ENCODE measurements at regions not wholly inside any gene's neighbourhood (a gene's known extent, or its start where the extent isn't known, plus 50 kb on each side); places are given as distances from the start of the nearest gene placed in this dataset.
A peak's percentile ranks its signal among the peaks of the same experiment; 100 is the strongest.
"Not testable (repeated sequence)": the region's sequence is repeated elsewhere in the genome, so short reads cannot be mapped to it uniquely, and the experiment has no call there.

- Histone ChIP-seq H3K9me3 (ENCODE audit: control insufficient read depth in 4 of 4, insufficient read depth in 3 of 4, low read length in 3 of 4) (peaks cover 0 to 6% (median 2%) of the 10 kb centered on the region in 4 donors), H3K36me3 (ENCODE audit: control insufficient read depth in 4 of 4, insufficient read depth in 4 of 4, low read length in 4 of 4) (no peaks in the 10 kb centered on the region), H3K27ac (ENCODE audit: low read depth in 1 of 2, low read length in 1 of 2) (no peak overlapping the region), H3K9ac (ENCODE audit: insufficient read depth in 1 of 2, low read length in 2 of 2) (no peak overlapping the region), H3K27me3 (ENCODE audit: control insufficient read depth in 3 of 3, insufficient read depth in 3 of 3, low read length in 2 of 3) (no peaks in the 10 kb centered on the region), H3K4me1 (ENCODE audit: control insufficient read depth in 5 of 5, insufficient read depth in 5 of 5, low read length in 5 of 5) (no peaks in the 10 kb centered on the region), H3K4me3 (no peak overlapping the region)
- TF ChIP-seq CTCF (IDR thresholded peaks at IDR 0.05; ENCODE audit: control extremely low read depth, extremely low read depth): no peak
- 93 to 98% methylated on average over 1 of the region's 1 CpG for WGBS, 2 donors
- DNase-seq (peak in 1 of 3 donors; percentile 3), ATAC-seq (ENCODE audit: insufficient read depth, low FRiP score) (no peak)
These were observed 314.8 kb upstream of the SFSWAP start for GRCh38 chr12:131395971-131396573.

GRCh38 chr12:131397493-131398181 lies 313.3 kb upstream of the SFSWAP start:
- no peak for ATAC-seq (ENCODE audit: insufficient read depth, low FRiP score)
- no peak for TF ChIP-seq CTCF (IDR thresholded peaks at IDR 0.05; ENCODE audit: control extremely low read depth, extremely low read depth)
- peaks cover 0 to 6% (median 2%) of the 10 kb centered on the region in 4 donors for H3K9me3 ChIP-seq (ENCODE audit: control insufficient read depth in 4 of 4, insufficient read depth in 3 of 4, low read length in 3 of 4)
- H3K4me3 ChIP-seq: no peak overlapping the region
- H3K27ac ChIP-seq (ENCODE audit: low read depth in 1 of 2, low read length in 1 of 2): no peak overlapping the region
- H3K4me1 ChIP-seq (ENCODE audit: control insufficient read depth in 5 of 5, insufficient read depth in 5 of 5, low read length in 5 of 5): no peaks in the 10 kb centered on the region
- no peaks in the 10 kb centered on the region for H3K27me3 ChIP-seq (ENCODE audit: control insufficient read depth in 3 of 3, insufficient read depth in 3 of 3, low read length in 2 of 3)
- no peak for DNase-seq
- no peak overlapping the region for H3K9ac ChIP-seq (ENCODE audit: insufficient read depth in 1 of 2, low read length in 2 of 2)
- H3K36me3 ChIP-seq (ENCODE audit: control insufficient read depth in 4 of 4, insufficient read depth in 4 of 4, low read length in 4 of 4): no peaks in the 10 kb centered on the region
- 72 to 87% methylated on average over 5 of the region's 5 CpGs for WGBS, 2 donors

- DNase-seq: no peak
- no peak for ATAC-seq (ENCODE audit: insufficient read depth, low FRiP score)
- no peak overlapping the region for H3K9ac ChIP-seq (ENCODE audit: insufficient read depth in 1 of 2, low read length in 2 of 2)
- H3K27me3 ChIP-seq (ENCODE audit: control insufficient read depth in 3 of 3, insufficient read depth in 3 of 3, low read length in 2 of 3): no peaks in the 10 kb centered on the region
- no peaks in the 10 kb centered on the region for H3K4me1 ChIP-seq (ENCODE audit: control insufficient read depth in 5 of 5, insufficient read depth in 5 of 5, low read length in 5 of 5)
- H3K36me3 ChIP-seq (ENCODE audit: control insufficient read depth in 4 of 4, insufficient read depth in 4 of 4, low read length in 4 of 4): no peaks in the 10 kb centered on the region
- peaks cover 0 to 6% (median 2%) of the 10 kb centered on the region in 4 donors for H3K9me3 ChIP-seq (ENCODE audit: control insufficient read depth in 4 of 4, insufficient read depth in 3 of 4, low read length in 3 of 4)
- no peak overlapping the region for H3K4me3 ChIP-seq
- TF ChIP-seq CTCF (IDR thresholded peaks at IDR 0.05; ENCODE audit: control extremely low read depth, extremely low read depth): no peak
- H3K27ac ChIP-seq (ENCODE audit: low read depth in 1 of 2, low read length in 1 of 2): no peak overlapping the region
These were observed 311.9 kb upstream of the SFSWAP start for GRCh38 chr12:131399000-131399399.

GRCh38 chr12:131400668-131401294 lies 310.1 kb upstream of the SFSWAP start:
- ATAC-seq (ENCODE audit: insufficient read depth, low FRiP score); H3K27me3 ChIP-seq (ENCODE audit: control insufficient read depth in 3 of 3, insufficient read depth in 3 of 3, low read length in 2 of 3): not testable (repeated sequence)
- 67 to 72% methylated on average over 4 of the region's 4 CpGs for WGBS, 2 donors

GRCh38 chr12:131401907-131402633 lies 308.8 kb upstream of the SFSWAP start:
- H3K27ac ChIP-seq (ENCODE audit: low read depth in 1 of 2, low read length in 1 of 2): not testable (repeated sequence)

More at GRCh38 chr12:131400668-131401294, 310.1 kb upstream of the SFSWAP start:
- H3K9ac ChIP-seq (ENCODE audit: insufficient read depth in 1 of 2, low read length in 2 of 2); H3K9me3 ChIP-seq (ENCODE audit: control insufficient read depth in 4 of 4, insufficient read depth in 3 of 4, low read length in 3 of 4); H3K36me3 ChIP-seq (ENCODE audit: control insufficient read depth in 4 of 4, insufficient read depth in 4 of 4, low read length in 4 of 4); DNase-seq; H3K27ac ChIP-seq (ENCODE audit: low read depth in 1 of 2, low read length in 1 of 2); H3K4me3 ChIP-seq; H3K4me1 ChIP-seq (ENCODE audit: control insufficient read depth in 5 of 5, insufficient read depth in 5 of 5, low read length in 5 of 5): not testable (repeated sequence)

More at GRCh38 chr12:131401907-131402633, 308.8 kb upstream of the SFSWAP start:
- H3K4me3 ChIP-seq; H3K36me3 ChIP-seq (ENCODE audit: control insufficient read depth in 4 of 4, insufficient read depth in 4 of 4, low read length in 4 of 4); DNase-seq; H3K9me3 ChIP-seq (ENCODE audit: control insufficient read depth in 4 of 4, insufficient read depth in 3 of 4, low read length in 3 of 4); H3K27me3 ChIP-seq (ENCODE audit: control insufficient read depth in 3 of 3, insufficient read depth in 3 of 3, low read length in 2 of 3); H3K4me1 ChIP-seq (ENCODE audit: control insufficient read depth in 5 of 5, insufficient read depth in 5 of 5, low read length in 5 of 5); H3K9ac ChIP-seq (ENCODE audit: insufficient read depth in 1 of 2, low read length in 2 of 2): not testable (repeated sequence)
- WGBS, 2 donors: 38 to 74% methylated on average over 10 to 12 of the region's 13 CpGs
- ATAC-seq (ENCODE audit: insufficient read depth, low FRiP score): peak; percentile 20
